CMK (cell line): ENCODE measurements at regions not wholly inside any gene's neighbourhood (a gene's known extent, or its start where the extent isn't known, plus 50 kb on each side); places are given as distances from the start of the nearest gene placed in this dataset.

ENCODE experiments used
- DNase-seq: peaks from one replicate; pipeline ENCODE4 v3.0.0-alpha.2; 2010; ENCODE audit warnings: low read depth

DNA sequence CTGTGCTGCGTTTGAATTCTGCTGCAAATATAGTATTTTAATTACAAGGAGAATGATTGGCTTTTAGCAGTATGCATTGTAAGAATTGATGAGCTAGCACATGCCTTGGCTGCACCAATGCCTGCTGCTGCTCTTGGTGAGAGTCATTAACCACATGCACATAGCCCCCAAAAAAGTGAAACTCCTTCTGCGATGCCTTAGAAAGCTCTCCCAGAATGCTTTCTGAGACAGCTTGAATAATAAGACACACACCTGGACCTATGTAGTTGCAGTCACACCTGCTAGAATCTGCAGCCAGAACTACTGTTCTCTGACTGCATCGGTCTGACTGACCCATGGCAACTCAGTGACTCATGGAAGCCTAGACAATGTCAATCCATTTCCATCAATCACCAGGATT is 170.1 kb upstream of the DDX18 start:
- no peak for DNase-seq

DNA sequence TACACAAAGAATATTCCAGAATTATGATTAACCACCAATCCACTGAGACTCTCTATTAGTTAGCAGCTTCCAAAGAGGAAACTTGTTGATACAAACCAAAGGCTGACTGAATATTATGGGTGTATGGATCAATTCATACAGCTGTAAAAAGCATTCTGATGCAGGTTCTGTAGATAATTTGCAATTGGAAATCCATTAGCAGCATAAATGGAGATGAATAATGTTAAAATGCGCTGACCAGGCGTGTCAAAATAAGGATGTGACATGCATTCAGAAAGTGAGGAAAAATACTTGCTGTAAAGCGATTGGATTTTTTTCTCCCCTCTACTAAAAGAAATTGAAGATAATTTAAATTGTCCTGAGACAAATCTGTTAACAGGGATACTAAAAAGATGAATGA is 169.0 kb upstream of the DDX18 start:
- no peak for DNase-seq

DNA sequence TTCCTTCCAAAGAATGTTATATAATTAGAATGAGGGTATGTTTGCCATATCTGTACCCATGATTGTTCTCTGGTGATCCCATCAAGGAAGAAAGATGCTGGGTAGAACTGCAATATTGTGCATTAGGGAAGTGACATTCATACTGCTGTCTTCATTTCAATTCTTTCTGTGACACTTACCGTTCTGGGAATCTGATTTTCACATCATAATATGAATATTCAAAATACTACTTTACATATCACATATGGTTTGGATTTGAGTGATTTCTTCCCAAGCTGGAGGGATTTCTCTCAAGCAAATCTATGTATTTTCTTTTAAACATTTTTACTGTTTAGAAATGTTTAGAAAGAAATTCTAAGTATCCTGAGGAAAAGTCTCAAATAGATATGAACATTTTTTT is 168.4 kb upstream of the DDX18 start:
- DNase-seq, result no peak

DNA sequence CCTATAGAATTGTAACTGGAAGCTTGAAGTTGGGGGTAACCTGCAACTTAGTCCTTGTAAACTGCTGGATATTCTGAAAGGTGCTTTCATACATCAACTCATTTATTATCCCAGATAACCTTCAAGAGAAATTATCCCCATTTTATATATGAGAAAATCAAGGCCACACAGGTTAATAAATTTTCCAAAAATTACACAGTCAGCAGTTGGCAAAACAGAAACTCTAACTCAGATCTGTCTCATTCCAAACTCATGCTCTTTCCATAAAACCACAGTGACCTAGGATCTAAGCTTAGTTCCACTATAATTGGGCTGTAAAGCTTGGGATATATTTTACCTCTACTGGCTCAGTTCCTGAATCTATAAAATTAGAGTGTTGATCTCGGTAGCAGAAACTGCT is 167.6 kb upstream of the DDX18 start:
- no peak for DNase-seq

DNA sequence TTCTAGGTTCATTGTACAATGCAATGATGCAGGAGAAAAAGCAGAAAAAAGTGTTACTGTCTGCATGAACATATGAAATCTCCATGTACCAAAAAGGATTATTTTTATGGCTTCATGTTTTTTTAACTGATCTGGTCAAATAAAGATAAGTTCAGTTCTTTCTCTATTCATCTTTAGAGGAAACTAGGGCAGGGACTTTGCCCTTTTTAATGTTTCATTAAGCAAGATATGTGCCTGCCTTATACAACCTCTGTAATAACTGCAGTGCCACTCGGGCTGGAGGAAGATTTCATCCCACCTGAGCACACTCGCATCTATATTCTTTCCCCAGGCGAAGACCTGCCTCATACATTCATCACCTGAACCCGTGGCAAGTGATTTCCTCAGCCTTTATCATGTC is 157.9 kb upstream of the DDX18 start:
- DNase-seq, result no peak

DNA sequence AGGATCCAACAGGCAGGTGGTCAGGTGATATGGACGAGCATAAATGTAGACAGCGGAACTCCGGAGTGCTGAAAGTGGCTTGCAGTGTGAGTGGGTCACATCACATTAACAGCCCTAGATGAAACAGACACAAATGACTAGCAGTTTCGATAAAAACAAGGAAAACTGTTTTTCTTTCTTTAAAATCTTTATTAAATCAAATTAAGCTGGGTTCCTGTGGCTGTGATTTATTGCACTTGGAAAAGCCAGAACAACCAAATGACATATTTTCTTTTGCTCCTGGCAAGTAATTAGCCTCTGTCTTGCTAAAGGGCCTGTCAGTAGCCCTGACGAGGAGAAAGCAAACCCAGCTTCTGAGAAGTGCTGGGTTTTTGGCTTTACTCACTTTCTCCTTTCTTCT is 152.9 kb upstream of the DDX18 start:
- no peak for DNase-seq

DNA sequence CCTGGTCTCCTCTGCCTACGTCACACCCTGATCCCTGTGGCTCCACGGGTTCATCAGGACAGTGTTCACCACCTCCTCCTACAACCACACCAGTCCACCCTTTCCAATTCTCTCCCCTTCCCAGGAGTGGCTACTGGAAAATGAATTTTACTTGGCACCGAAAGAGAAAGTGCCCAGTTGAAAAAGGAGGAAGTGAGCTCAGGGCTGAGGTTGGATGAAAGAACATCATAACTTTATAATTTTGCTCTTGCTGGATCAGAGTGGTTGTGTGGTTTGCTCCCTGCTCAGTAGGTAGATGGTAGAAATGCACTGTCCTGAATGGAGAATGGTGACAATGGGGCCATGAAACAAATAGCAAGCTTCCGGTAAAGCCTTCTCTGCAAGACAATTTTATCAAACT is 140.3 kb upstream of the DDX18 start:
- DNase-seq, result no peak

DNA sequence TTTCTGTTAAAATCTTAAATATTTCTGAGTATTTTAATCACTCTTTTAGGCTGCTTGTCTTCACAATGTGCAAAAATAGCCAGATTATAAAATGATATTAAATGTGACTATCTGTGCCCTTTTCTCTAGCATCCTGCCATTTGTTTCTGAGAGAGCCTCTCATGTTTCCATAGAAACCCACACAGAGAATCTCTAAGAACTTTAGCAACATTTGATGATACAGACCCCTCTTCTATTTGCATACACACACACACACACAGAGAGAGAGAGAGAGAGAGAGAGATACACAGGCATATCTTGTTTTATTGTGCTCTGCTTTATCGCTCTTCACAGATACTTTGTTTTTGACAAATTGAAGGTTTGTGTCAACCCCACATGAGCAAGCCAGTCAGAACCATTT is 134.5 kb upstream of the DDX18 start:
- DNase-seq, result no peak

DNA sequence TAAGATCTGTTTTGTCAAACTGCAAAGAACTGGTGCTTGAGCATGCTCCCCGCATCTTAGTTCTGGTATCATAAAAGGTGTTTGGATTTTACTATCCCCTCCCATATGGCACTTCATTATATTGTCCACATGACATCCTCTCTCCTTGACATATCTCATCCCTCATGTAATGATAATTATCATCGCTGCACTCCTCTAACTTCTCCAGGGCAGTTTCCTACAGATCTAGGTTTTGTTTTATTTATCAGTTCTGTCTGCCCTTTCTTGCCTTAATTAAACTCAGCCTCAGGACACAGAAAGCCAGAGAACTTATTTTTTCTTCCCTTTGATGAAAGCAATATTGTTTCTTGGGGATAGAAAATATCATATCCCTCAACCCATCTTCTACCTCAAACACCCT is 129.6 kb upstream of the DDX18 start:
- no peak for DNase-seq

DNA sequence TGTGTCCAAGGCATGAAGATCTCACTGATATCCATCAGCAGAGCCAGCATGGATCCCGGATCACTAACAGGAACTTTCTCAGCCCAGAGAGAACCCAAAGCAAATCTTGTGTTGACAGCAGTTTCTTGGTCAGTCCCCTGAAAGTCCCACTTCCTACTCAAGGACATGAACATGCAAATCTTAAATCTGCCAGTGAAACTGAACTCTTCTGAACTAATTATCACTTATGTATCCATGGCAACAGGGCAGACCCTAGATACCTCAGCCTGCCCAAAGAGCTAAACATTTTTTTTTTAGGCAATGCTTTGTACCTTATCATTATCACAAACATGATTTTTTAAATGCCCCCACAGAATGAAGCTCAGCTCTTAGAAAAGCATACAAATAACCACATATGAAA is 127.8 kb upstream of the DDX18 start:
- no peak for DNase-seq

DNA sequence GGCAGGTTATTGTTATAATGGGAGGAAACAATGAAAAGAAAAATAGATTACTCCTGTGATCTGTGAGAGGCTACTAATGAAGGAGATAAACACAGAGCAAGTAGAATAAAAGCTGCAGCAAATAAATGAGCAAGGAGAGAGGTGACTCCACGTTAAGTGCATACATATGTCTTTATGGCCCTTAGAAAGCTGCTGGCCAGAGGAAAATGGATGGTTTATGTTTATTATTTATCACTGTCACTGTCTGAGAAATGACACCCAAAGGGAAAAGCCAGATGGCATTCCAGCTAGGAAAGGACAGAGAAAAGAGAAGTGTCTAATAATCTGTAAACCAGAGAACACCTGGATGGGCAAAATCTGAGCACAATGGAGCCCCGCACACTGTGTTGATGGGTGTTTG is 122.9 kb upstream of the DDX18 start:
- DNase-seq, result no peak

DNA sequence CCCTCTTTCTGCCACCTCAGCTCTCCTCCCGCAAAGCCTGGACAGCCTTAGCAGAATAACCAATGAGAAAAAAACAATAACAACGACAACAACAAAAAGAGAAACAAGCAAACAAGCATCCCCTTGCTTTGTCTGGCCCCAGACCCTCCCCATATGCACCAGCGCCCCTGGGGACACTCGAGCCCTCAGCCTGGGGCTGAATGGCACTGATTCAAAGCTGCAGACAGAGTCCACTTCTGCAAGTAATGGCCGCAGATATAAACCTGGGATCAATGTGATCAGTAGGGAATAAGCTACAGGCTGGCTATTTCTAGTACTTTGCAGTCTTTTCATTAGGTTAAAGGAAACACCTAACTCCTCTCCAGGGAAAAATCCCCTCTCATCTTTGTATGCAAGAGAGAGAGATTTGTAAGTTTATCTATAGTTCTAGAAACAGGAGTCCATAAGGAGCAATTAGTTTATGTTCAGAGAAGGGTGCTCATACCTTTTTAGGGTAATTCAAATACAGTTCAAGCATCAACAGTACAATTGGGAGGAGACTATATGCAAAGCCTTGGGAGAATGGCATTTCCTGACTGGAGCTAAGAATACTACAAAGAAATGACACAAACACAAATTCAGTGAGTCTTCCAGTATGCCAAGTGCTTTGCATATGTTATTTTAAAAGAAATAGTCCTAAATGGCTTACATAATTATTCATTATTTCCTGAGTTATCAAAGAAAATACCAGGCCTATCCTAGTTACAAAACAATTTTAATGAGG is 122.3 kb upstream of the DDX18 start:
- no peak for DNase-seq

DNA sequence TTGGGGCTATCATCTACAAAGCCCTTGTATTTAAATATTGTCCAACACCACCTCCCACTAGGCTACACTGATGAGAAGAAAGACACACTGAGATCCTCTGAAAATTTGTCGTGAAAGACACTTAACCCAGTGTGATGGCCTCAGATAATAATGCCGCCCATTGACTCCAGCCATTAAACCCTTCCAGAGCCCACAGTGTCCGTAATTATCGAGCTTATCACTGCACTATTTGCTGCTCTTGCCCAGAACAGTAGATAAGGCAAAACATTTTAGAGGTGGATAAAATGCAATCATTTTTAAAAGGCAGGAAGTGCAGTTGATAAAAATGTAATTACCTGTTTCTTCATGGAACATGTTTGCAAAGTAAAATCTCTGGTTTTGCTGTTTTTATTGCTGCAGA is 121.3 kb upstream of the DDX18 start:
- DNase-seq, result no peak

DNA sequence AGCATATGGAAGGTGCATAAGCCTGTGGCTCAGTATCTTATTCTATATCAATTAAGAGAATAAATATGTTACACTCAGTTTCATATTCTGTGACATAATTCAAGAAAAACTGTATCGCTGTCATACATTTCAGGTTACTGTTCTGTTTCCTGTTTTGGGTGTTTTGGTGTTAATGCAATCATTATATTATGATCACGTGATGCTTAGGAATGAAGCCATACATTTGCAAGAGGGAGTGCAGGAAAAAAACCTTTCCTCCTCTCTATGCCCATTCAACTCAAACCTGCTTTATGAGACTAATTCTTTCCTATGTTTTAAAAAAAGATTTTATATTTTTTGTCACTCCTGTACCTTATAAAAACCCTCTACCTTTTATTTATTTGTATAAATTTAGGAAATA is 120.8 kb upstream of the DDX18 start:
- no peak for DNase-seq

DNA sequence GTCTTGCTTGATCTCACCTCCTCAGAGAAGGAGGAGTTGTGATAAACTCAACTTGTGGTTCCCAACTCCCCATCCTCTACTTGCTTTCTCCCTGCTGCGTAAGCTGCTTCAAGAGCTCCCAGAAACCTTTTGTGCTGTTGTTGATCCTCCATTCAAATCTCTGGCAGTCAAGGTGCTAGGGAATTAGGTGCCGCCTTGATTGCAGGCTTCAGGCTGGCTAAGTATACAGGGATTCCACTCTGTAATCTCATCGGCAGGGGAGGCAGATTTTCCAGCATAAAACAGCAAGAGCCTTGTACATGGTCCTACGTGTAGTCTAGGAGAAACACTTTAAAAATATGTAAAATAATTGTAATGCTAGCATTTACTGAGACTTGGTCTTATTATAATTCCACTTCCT is 116.2 kb upstream of the DDX18 start:
- no peak for DNase-seq

DNA sequence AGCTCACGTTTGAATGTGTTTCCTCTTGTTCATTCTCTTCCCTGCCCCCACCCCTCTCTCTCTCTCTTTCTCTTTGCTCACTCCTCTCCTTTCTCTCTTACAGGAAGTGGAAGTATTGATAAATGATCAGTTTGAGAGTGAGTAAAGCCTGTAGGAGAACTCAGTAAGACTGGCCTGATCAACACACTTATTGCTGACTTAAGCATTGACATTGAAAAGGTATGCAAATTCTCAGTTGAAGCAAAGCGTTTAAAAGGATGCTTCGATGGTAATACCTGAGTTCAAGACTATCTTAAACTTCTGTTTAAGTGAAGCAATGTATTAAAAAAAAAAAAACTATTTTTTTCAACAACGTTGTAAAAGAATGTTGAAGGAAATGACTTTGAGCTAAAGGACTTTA is 115.7 kb upstream of the DDX18 start:
- DNase-seq, result no peak

DNA sequence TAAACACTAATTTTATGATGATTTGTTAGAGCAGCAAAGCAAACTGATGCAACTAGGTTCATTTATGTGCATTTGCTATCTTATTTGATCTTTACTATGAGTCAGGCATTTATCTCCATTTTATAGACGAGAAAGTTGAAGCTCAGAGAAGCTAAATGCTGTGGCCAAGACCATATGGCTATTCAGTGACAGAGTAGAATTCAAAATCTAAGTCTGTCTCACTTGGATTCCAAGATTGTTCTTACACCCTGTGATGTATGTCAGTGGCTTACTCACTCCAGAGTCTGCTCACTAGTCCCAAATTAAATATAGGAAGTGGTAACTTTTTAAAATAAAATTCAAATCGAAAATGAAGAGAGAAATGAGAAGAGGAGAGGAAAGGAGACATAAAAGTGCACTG is 114.0 kb upstream of the DDX18 start:
- DNase-seq, result no peak

DNA sequence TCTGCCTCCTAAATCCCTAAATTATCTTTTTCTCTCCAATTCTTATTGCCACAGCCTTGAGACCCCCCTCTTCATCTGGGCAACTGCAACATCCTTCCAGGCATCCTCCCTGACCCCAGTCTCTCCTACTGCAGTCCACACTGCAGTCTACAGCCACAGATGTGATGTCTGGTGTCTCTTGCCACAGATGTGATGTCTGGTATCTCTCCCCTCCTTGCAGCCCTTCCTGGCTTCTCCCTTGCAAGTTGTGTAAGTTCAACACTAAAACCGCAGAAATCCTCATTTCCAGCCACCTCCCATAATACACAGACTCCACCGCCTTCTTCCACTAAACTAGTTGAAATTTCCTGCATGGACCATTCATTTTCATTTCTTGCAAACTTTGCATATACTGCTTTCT is 113.1 kb upstream of the DDX18 start:
- DNase-seq, result no peak

DNA sequence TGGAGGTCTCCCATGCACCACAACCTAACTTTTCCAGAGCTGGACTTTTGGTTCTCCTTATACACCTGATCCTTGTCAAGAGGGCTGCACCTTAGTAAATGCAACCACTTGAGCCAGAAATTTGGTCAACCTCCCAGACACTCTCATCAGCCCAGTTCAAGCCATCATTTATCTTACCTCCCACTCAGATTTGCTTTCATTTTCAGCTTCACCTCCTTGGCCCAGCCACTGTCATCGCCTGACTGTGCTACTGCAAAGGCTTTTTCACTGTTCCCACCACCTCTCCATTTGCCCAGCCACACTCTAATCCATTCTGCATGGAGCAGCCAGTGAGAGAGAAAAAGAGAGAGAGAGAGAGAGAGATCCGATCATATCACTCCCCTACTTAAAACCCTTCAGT is 112.4 kb upstream of the DDX18 start:
- DNase-seq, result no peak

DNA sequence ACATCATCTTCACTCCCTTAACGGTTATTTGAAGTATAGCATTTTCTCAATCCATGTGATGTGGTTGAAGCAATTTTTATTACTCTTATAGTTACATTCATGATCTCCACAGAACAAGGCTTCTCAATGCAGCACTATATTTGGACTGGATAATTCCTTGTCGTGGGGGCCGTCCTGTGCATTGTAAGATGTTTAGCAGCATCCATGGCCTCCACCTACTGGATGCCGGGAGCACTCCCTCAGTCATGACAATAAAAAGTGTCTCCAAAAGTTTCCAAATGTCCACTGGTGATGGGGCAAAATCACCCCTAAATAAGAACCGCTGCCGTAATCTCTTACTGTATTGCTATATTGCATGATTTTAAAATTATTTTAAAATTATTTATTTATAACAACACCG is 110.6 kb upstream of the DDX18 start:
- DNase-seq, result no peak

DNA sequence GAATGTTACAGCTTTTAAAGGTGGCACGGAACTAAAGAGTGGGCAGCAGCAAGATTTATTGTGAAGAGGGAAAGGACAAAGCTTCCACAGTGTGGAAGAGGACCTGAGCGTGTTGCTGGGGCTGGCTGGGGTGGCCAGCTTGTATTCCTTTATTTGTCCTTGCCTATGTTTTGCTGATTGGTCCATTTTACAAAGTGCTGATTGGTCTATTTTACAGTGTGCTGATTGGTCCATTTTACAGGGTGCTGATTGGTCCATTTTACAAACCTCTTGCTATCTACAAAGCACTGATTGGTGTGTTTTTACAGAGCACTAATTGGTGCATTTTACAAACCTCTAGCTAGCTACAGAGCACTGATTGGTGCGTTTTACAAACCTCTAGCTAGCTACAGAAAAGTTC is 109.7 kb upstream of the DDX18 start:
- no peak for DNase-seq

DNA sequence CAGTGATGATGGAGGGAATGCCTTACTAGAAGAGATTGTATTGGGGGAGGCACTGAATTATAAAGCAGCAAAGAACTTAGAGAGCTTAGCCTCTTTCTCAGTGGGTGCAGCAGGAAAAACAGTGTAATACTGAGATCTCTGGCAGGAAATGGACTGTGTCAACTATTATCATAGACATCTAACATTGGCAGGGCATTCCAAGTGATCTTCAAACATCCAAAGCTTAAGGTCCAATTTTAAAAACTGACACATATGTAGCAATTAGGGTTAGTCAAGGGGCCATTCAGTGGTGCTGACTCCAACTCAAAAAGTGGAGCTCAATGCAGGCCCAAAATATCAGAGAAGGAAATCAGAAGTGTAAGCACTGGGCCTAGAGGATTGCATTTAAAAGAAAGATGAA is 106.6 kb upstream of the DDX18 start:
- no peak for DNase-seq

DNA sequence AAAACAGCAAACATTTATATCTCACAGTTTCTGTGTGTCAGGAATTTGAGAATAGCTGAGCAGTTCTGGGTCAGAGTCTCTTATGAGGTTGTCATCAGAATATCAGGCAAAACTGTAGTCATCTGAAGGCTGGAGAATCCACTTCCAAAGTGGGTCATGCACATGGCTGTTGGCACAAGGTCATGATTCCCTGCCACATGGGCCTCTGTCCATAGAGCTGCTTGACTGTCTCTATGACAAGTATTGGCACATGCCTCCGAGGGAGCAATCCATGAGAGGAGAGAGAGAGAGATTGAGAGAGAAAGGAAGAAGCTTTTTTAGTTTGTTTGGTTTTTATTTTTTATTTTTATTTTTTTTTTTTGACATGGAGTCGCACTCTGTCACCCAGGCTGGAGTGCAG is 101.8 kb upstream of the DDX18 start:
- no peak for DNase-seq

DNA sequence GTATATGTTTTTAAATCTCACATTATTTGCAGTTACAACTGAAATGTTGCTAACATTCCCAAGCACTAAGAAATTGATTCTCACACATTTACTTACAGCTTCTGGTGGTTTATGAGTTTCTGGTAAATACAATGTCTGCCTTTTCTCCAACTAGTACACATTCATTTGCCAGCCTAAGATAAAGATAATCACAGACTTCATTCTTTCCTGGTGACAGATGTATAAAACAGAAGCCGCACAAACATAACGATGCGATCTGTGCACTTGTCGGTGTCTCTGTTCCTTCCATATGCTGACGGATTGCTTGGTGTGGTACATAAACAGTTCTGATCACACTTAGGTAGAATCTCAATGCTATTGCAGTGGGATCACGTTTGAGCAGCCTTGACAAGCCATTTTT is 100.4 kb upstream of the DDX18 start:
- DNase-seq, result no peak
